Activated T-helper 1 cell treated with anti-CD3 and anti-CD28 coated beads, Interleukin-12 subunit alpha, Interleukin-12 subunit beta, Interleukin-2, Interleukin-4 antibody, amounts not matched to agents 30 ng/mL and 10 ng/mL and 1 ng/mL, durations not matched to agents 14 hours and 24 hours and 36 hours (primary cell): ENCODE measurements at regions not wholly inside any gene's neighbourhood (a gene's known extent, or its start where the extent isn't known, plus 50 kb on each side); places are given as distances from the start of the nearest gene placed in this dataset.

Source experiments
- DNase-seq: peaks from one replicate; pipeline ENCODE4 v3.0.0; 2021; ENCODE audit warnings: low spot score
- H3K27ac Mint-ChIP-seq: one replicate; pipeline ENCODE4 v1.8.0; 2021; ENCODE audit warnings: mild to moderate bottlenecking, mixed read lengths
- H3K27me3 Mint-ChIP-seq: one replicate; pipeline ENCODE4 v1.8.0; 2022; ENCODE audit warnings: mild to moderate bottlenecking, moderate library complexity, mixed read lengths; ENCODE audit not compliant: insufficient read depth
- H3K36me3 Mint-ChIP-seq: one replicate; pipeline ENCODE4 v1.8.0; 2021; ENCODE audit warnings: low read depth, mixed read lengths
- H3K4me1 Mint-ChIP-seq: one replicate; pipeline ENCODE4 v1.8.0; 2021; ENCODE audit warnings: low read depth, mixed read lengths
- H3K4me3 Mint-ChIP-seq: one replicate; pipeline ENCODE4 v1.8.0; 2021; ENCODE audit warnings: mild to moderate bottlenecking, moderate library complexity, mixed read lengths
- H3K9me3 Mint-ChIP-seq: one replicate; pipeline ENCODE4 v1.8.0; 2021; ENCODE audit warnings: mixed read lengths
- intact Hi-C: fragments of 100-400 bp; cut with micrococcal nuclease; formaldehyde crosslinking; loops from one replicate; pipeline ENCODE4 v1.15.1; 2024

DNA sequence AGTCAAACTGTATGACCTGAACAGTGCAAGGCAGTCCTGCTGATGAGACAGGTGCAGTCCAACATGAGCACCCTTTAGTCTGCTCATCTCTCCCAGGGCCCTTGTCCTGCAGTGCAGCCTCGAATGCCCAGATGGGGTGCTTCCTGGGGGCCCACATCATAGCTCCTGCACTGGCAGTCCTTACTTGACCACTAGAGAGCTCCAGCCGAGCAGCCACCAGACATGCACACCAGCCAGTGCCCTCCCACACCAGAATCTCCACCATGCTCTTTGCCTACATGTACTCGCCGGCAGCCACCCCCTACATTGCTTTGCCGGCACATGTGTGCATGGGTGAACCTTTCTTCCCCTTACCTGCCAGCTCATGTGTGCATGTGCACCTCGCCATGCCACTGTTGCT is 188.8 kb upstream of the GULP1 start:
- intact Hi-C loops: no loop called here
- Mint-ChIP-seq H3K36me3 (no peaks in the 10 kb centered on the region), H3K4me1 (no peaks in the 10 kb centered on the region), H3K9me3 (no peaks in the 10 kb centered on the region), H3K4me3 (no peak overlapping the region), H3K27me3 (no peaks in the 10 kb centered on the region), H3K27ac (no peak overlapping the region)
- DNase-seq: no peak

DNA sequence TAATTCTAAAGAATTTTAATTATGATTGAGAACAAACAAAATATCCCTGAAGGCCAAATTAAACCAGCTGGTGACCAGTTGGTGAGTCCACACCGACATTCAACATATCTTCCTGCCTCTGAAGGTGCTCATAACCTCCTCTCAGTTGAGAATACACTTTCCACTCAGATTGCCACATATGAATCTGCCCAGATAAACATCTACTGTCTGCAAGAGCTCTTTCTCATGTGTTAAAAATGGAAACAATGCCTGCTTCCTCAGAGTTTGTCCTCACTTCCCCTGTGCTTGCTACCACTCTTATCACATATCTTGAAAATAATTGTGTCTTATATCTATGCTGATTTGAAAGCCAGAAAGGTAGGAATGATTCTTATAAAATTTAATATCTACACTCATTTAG is 177.7 kb upstream of the GULP1 start:
- Mint-ChIP-seq H3K4me3 (no peak overlapping the region), H3K9me3 (no peaks in the 10 kb centered on the region), H3K4me1 (no peaks in the 10 kb centered on the region), H3K27me3 (no peaks in the 10 kb centered on the region), H3K36me3 (no peaks in the 10 kb centered on the region), H3K27ac (no peak overlapping the region)
- intact Hi-C loops: no loop called here
- no peak for DNase-seq

DNA sequence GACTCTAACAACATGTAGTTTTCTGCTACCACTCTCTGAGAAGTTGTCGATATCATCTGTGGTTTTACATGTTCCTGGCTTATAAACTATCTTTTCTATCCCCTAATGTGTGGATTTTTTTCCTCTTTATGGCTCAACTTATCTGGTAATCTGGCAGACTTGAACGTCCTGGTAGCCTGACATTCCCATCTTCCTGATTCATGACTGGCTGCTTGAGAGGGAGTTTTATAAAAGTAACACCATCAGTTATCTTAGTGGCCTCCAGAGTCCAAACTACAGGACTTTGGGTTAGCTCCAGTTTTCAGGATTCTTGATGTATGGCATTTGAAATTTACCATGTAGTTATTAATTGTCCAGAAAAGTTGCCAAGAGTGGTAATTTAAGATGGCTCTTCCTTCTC is 174.0 kb upstream of the GULP1 start:
- no peaks in the 10 kb centered on the region for H3K9me3 Mint-ChIP-seq
- H3K4me1 Mint-ChIP-seq: no peaks in the 10 kb centered on the region
- intact Hi-C loops: no loop called here
- H3K4me3 Mint-ChIP-seq: no peak overlapping the region
- no peak overlapping the region for H3K27ac Mint-ChIP-seq
- no peaks in the 10 kb centered on the region for H3K36me3 Mint-ChIP-seq
- DNase-seq: no peak
- H3K27me3 Mint-ChIP-seq: no peaks in the 10 kb centered on the region

DNA sequence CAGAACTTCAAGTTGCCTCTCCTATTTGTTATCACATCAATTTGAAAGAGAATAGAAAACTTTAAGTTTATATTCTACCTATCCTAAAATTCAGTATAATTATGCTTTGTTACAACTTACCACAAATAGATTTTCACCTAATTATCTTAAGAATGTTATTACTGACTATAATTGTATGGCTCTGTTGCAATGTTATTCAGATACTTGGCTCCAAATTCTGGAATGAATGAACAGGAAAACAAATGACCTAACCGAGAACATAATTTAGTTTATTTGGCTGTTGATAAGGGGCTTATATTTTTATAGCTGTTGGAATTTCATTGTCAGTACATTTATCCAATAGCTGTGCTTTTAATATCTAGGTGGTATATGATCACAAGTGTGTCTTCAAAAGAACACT is 173.2 kb upstream of the GULP1 start:
- DNase-seq: no peak
- Mint-ChIP-seq H3K27me3 (no peaks in the 10 kb centered on the region), H3K36me3 (no peaks in the 10 kb centered on the region), H3K9me3 (no peaks in the 10 kb centered on the region), H3K4me3 (no peak overlapping the region), H3K27ac (no peak overlapping the region), H3K4me1 (no peaks in the 10 kb centered on the region)
- intact Hi-C loops: no loop called here

DNA sequence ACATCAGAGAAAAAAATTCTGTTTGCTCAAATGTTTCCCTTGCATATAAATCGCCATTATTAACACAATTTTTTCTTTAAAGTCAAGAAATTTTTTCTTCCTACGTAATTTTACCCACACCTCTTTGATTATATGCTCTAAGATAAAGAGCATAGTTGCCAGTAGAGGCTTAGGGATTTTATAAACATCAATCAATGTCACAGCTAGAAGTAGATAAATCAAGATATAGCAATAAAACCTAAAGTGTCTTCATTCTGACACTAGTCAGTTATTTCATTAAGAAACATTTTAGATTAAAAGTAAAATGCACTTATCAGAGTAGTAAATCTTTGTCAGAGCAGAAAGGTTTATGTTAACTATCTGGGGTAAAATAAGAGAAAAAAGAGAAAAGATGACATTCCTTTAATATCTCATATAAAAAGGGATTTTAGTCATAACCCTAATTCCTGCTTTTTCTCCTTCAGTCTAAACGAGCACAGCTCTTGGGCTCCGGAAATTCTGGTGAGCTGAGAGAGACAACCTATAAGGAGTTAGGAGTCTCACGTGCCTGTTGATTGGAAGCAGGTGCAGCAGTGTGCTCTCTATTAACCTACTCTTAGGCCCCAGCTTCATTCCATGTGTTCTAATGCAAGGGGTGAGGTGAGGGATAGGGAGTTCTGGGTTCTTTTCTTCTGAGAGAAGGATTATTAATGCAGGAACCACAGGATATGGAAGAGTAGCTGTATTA is 172.4 kb upstream of the GULP1 start:
- H3K9me3 Mint-ChIP-seq: no peaks in the 10 kb centered on the region
- DNase-seq: no peak
- H3K4me3 Mint-ChIP-seq: no peak overlapping the region
- intact Hi-C loops: no loop called here
- no peaks in the 10 kb centered on the region for H3K4me1 Mint-ChIP-seq
- no peak overlapping the region for H3K27ac Mint-ChIP-seq
- H3K36me3 Mint-ChIP-seq: no peaks in the 10 kb centered on the region
- no peaks in the 10 kb centered on the region for H3K27me3 Mint-ChIP-seq

DNA sequence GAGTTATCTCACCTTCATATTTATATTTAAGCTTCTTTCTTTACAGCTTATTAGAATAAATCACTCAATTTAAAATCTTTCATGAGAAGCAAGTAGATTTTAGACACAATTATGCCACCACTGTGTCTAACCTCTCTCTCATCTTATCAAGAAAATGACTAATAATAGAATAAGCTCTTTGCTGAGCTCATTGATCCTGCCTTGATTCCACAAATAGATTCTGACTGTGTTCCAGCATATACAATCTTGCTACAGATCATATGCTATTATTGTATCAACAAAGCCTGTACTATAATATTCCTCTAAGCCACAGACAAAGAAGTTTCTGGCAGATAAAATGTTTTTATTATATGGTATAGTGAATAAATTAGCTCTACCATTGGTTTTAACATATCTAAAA is 168.7 kb upstream of the GULP1 start:
- Mint-ChIP-seq H3K4me1 (no peaks in the 10 kb centered on the region), H3K27ac (no peak overlapping the region), H3K9me3 (no peaks in the 10 kb centered on the region), H3K36me3 (no peaks in the 10 kb centered on the region), H3K27me3 (no peaks in the 10 kb centered on the region), H3K4me3 (no peak overlapping the region)
- no peak for DNase-seq
- intact Hi-C loops: no loop called here

DNA sequence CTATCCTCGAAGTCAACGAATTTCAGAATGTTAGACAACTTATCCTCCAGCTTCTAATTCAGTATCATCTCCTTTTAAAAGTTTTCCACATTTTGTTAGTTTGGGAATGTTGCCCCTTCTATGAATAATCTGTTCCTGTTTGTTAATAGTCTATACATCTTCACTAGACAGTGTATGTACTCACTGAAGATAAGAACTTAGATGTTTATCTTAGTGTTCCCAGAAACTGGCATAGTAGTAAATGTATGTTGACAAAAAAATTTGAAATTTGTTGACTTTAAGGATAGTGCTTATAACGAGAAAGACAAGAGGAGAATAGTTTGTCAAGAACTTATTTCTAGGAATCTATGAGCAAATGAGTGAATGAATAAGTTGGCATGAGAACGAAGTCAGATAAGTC is 162.0 kb upstream of the GULP1 start:
- H3K9me3 Mint-ChIP-seq: peaks cover 3% of the 10 kb centered on the region
- DNase-seq: no peak
- no peak overlapping the region for H3K27ac Mint-ChIP-seq
- H3K4me1 Mint-ChIP-seq: no peaks in the 10 kb centered on the region
- H3K36me3 Mint-ChIP-seq: no peaks in the 10 kb centered on the region
- no peak overlapping the region for H3K4me3 Mint-ChIP-seq
- H3K27me3 Mint-ChIP-seq: no peaks in the 10 kb centered on the region
- intact Hi-C loops: no loop called here

DNA sequence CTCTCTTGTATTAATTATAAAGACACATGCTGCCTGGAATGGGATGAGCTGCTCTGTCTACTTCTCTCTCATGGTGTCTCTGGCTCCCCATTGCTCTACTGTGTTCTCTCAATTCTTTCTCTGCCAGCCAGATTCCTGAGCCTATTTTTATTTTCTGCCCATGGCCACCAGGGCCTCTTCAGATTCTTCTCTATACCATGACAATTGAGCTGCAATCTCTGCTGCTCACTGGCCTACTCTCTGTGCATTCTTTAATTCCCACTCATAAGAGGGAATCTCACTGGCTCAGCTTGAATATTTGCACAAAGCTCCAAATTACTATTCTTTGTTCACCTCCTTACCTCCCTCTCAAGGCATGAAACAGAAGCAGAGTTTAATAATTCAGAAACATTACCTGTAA is 161.4 kb upstream of the GULP1 start:
- no peaks in the 10 kb centered on the region for H3K36me3 Mint-ChIP-seq
- no peaks in the 10 kb centered on the region for H3K4me1 Mint-ChIP-seq
- no peak overlapping the region for H3K27ac Mint-ChIP-seq
- no peaks in the 10 kb centered on the region for H3K27me3 Mint-ChIP-seq
- H3K4me3 Mint-ChIP-seq: no peak overlapping the region
- intact Hi-C loops: no loop called here
- peaks cover 3% of the 10 kb centered on the region for H3K9me3 Mint-ChIP-seq
- no peak for DNase-seq

DNA sequence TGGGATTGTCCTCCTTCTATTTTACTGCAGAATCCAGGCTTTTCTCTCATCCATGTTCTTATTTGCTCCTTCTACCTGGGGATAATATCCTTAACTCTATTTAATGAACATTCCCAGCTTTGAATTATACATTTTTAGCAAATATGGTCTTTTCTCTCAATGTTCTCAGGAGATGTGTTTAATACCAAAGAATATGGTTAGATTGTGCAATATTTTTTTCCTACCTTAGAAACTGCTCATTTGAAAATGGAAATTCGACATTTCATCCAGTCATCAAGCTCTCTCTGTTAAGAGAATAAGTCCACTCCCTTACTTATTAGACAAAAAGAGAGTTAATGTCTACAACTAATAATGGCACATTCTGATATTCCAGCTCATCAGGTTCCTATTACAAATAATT is 160.4 kb upstream of the GULP1 start:
- peaks cover 3% of the 10 kb centered on the region for H3K9me3 Mint-ChIP-seq
- no peaks in the 10 kb centered on the region for H3K4me1 Mint-ChIP-seq
- DNase-seq: no peak
- H3K36me3 Mint-ChIP-seq: no peaks in the 10 kb centered on the region
- intact Hi-C loops: no loop called here
- no peak overlapping the region for H3K27ac Mint-ChIP-seq
- H3K27me3 Mint-ChIP-seq: no peaks in the 10 kb centered on the region
- no peak overlapping the region for H3K4me3 Mint-ChIP-seq

DNA sequence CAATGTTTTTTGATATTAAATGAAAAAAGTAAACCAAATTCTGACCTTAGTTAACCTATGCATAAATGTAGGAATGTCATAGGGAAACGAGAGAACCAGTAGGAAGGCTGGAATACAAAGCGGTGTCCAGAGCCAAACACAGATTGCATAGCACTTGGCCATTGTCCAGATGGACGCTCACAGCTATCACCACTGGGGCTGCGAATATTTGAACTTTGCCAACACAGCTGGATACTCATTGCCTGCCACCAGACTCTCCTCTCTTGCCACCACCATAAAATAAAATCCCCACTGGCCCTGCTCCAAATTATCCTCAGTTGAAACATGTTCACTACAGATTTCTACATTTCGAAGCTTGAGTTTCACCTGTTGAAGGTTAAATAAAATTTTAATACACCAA is 159.3 kb upstream of the GULP1 start:
- peaks cover 3% of the 10 kb centered on the region for H3K9me3 Mint-ChIP-seq
- H3K4me1 Mint-ChIP-seq: no peaks in the 10 kb centered on the region
- intact Hi-C loops: no loop called here
- no peaks in the 10 kb centered on the region for H3K27me3 Mint-ChIP-seq
- no peaks in the 10 kb centered on the region for H3K36me3 Mint-ChIP-seq
- no peak overlapping the region for H3K4me3 Mint-ChIP-seq
- no peak overlapping the region for H3K27ac Mint-ChIP-seq
- no peak for DNase-seq

DNA sequence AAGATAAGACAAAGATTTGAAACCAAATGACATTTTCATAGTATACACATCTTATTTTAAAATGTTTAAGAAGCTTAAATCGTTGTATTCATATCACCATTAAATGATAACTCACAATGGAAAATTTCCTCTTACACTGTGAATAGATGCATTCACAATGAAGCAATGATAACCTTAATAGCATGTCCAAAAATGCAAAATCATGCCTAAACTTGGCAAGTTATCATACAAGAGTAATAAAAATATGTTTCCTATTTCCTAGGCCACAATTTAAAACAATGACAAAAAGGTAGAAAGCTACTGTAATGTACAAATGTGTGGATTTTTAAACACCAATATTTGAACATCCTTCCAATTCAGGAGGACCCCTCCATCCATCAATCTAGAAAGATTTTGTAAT is 157.4 kb upstream of the GULP1 start:
- intact Hi-C loops: no loop called here
- Mint-ChIP-seq H3K36me3 (no peaks in the 10 kb centered on the region), H3K4me3 (no peak overlapping the region), H3K27ac (no peak overlapping the region), H3K27me3 (no peaks in the 10 kb centered on the region), H3K4me1 (no peaks in the 10 kb centered on the region), H3K9me3 (peaks cover 3% of the 10 kb centered on the region)
- no peak for DNase-seq

DNA sequence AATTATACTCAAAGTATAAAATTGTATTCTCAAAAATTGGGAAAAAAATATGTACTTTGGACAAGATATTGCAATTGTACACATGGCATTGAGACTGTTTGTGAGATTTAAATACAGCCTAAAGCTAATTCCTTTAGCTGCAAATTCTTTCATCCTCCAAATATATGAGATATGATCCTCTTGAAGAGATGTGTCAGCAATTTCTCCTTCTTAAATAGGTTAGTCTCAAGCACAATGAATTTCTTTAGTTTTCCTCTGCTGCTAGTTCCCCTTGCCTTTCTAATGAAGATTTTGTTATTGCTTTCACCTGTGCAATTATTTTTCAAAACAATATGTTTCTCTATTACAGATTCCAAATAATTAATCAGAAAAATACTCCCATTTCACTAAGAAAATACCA is 153.4 kb upstream of the GULP1 start:
- Mint-ChIP-seq H3K9me3 (no peaks in the 10 kb centered on the region), H3K4me3 (no peak overlapping the region), H3K4me1 (no peaks in the 10 kb centered on the region), H3K36me3 (no peaks in the 10 kb centered on the region), H3K27me3 (no peaks in the 10 kb centered on the region), H3K27ac (no peak overlapping the region)
- intact Hi-C loops: no loop called here
- no peak for DNase-seq

DNA sequence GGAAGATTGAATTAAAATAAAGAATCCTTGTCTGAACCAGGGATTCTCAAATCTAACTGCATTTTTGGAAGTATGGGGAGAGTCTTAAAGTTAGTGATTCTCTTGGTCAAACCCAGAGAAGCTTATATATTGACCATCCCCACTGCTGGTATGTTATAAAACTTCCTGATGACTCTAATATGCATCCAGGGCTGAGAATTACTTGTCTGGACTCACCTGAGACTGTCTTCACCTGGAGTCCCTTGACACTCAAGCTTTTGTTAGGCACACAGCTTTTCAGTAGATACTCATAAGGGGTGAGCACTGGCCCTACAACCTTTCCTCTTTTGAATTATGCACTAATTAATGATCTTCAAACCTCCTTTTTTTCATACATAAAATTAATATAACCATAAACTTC is 149.6 kb upstream of the GULP1 start:
- intact Hi-C loops: no loop called here
- Mint-ChIP-seq H3K27me3 (no peaks in the 10 kb centered on the region), H3K4me1 (no peaks in the 10 kb centered on the region), H3K27ac (no peak overlapping the region), H3K36me3 (no peaks in the 10 kb centered on the region), H3K4me3 (no peak overlapping the region), H3K9me3 (no peaks in the 10 kb centered on the region)
- DNase-seq: no peak

DNA sequence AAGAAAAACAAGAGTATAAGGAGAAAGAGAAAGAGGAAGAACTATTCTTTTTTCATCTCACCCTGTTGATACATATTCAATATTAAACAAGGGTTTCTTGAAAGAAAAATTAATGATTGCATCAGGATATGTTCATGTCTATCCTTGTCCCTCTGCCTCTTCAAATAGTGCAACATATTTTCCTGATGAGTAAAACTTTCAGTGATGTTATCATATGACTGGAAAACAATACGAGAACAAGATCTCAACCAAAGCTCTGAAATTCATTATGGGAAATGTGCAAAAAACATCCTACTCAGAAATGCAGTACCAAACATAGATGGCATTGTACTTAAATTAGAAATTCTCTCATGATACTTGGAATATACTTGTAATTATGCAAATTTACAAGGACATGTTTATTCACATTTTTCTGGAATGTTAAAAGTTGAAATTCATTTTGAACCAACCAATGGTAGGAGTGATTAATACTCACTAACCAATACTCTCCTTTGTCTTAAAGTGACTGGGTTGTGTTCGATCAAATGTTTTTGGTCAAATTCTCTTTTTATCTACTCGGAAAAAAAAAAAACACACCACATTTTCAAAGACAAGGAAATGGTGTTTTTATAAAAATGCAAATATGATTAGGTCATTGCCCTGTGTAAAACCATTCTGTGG is 148.9 kb upstream of the GULP1 start:
- no peak for DNase-seq
- H3K9me3 Mint-ChIP-seq: no peaks in the 10 kb centered on the region
- no peak overlapping the region for H3K4me3 Mint-ChIP-seq
- intact Hi-C loops: no loop called here
- H3K4me1 Mint-ChIP-seq: no peaks in the 10 kb centered on the region
- no peaks in the 10 kb centered on the region for H3K36me3 Mint-ChIP-seq
- H3K27ac Mint-ChIP-seq: no peak overlapping the region
- no peaks in the 10 kb centered on the region for H3K27me3 Mint-ChIP-seq
